ENCODE measurements at regions not wholly inside any gene's neighbourhood (a gene's known extent, or its start where the extent isn't known, plus 50 kb on each side); places are given as distances from the start of the nearest gene placed in this dataset.

- Histone ChIP-seq H3K36me3 (no peaks in the 10 kb centered on the region), H3K27me3 (ENCODE audit: low read depth) (no peaks in the 10 kb centered on the region), H3K4me1 (peaks cover 4% of the 10 kb centered on the region), H3K4me3 (no peak overlapping the region), H3K9me3 (no peaks in the 10 kb centered on the region), H3K27ac (no peak overlapping the region)
- TF ChIP-seq CTCF (IDR thresholded peaks at IDR 0.05), result no peak
- DNase-seq (no peak), ATAC-seq (peak; percentile 16 to 31)
- intact Hi-C loops (cut with DNase I), result no loop called here
Measured at GRCh38 chr4:10346023-10346422, 111.2 kb downstream of the ZNF518B start.

- Histone ChIP-seq H3K27me3 (ENCODE audit: low read depth) (no peaks in the 10 kb centered on the region), H3K9me3 (no peaks in the 10 kb centered on the region), H3K4me1 (peaks cover 4% of the 10 kb centered on the region), H3K36me3 (no peaks in the 10 kb centered on the region), H3K4me3 (no peak overlapping the region), H3K27ac (no peak overlapping the region)
- DNase-seq (no peak), ATAC-seq (no peak)
- TF ChIP-seq CTCF (IDR thresholded peaks at IDR 0.05), result no peak
- intact Hi-C loops (cut with DNase I), result no loop called here
Measured at GRCh38 chr4:10345381-10345784, 111.8 kb downstream of the ZNF518B start.

GRCh38 chr4:10344824-10345223, 112.4 kb downstream of the ZNF518B start:
- H3K27ac ChIP-seq, result no peak overlapping the region
- H3K9me3 ChIP-seq, result no peaks in the 10 kb centered on the region
- TF ChIP-seq CTCF (IDR thresholded peaks at IDR 0.05), result no peak
- peaks cover 4% of the 10 kb centered on the region for H3K4me1 ChIP-seq
- ATAC-seq (peak; percentile 70 to 82), DNase-seq (no peak)
- H3K36me3 ChIP-seq, result no peaks in the 10 kb centered on the region
- no peaks in the 10 kb centered on the region for H3K27me3 ChIP-seq (ENCODE audit: low read depth)
- intact Hi-C loops (cut with DNase I), result no loop called here
- no peak overlapping the region for H3K4me3 ChIP-seq

DNA sequence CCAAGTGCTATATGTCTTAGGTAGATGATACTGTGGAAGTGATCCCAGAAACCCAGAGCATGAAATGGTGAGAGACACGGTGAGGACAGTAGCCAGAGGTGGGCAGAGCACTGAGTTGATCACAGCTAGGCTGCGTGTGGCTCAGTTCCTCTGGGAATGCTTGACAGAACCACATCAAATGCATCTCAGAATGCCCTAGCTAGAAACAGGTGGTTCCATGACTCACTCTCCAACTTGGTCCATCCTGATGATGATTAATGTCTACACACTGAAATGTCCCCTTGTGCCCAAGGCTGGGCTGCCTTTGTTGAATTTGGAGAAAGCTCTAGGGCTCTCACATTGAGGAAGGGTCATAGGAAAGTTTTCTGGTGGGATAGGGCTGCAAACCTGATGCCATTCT, 113.6 kb downstream of the ZNF518B start:
- H3K27ac ChIP-seq, result no peak overlapping the region
- H3K36me3 ChIP-seq, result no peaks in the 10 kb centered on the region
- intact Hi-C loops (cut with DNase I), result no loop called here
- TF ChIP-seq CTCF (IDR thresholded peaks at IDR 0.05), result no peak
- H3K9me3 ChIP-seq, result no peaks in the 10 kb centered on the region
- no peak overlapping the region for H3K4me3 ChIP-seq
- H3K27me3 ChIP-seq (ENCODE audit: low read depth), result no peaks in the 10 kb centered on the region
- DNase-seq (no peak), ATAC-seq (no peak)
- H3K4me1 ChIP-seq, result peaks cover 4% of the 10 kb centered on the region

GRCh38 chr4:10342866-10343265, 114.4 kb downstream of the ZNF518B start:
- intact Hi-C loops (cut with DNase I), result no loop called here
- TF ChIP-seq CTCF (IDR thresholded peaks at IDR 0.05), result no peak
- Histone ChIP-seq H3K36me3 (no peaks in the 10 kb centered on the region), H3K27ac (no peak overlapping the region), H3K27me3 (ENCODE audit: low read depth) (no peaks in the 10 kb centered on the region), H3K4me3 (no peak overlapping the region), H3K4me1 (peaks cover 4% of the 10 kb centered on the region), H3K9me3 (no peaks in the 10 kb centered on the region)
- ATAC-seq (no peak), DNase-seq (no peak)

DNA sequence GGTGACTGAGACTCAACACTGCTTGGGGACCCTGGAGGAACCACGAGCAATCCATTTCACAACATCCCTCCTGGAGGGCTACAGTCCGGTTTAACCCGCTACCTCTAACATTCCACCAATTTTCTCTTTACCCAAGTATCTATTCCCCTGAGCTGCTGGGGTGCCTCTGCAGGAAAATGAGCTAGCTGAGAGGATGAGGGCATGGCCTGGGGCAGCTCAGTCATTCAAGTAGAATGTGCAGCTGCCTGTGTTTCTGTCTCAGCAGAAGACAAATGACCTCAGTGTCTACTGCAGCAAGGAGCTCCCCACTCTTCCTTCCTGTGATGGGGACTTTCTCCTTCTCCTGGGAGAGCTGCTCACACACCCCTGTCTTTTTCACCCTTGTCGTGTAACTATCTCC, 120.8 kb downstream of the ZNF518B start:
- H3K27me3 ChIP-seq (ENCODE audit: low read depth), result peaks cover 11% of the 10 kb centered on the region
- DNase-seq (no peak), ATAC-seq (no peak)
- no peaks in the 10 kb centered on the region for H3K9me3 ChIP-seq
- no peaks in the 10 kb centered on the region for H3K4me1 ChIP-seq
- H3K36me3 ChIP-seq, result no peaks in the 10 kb centered on the region
- H3K27ac ChIP-seq, result no peak overlapping the region
- intact Hi-C loops (cut with DNase I), result no loop called here
- H3K4me3 ChIP-seq, result no peak overlapping the region
- no peak for TF ChIP-seq CTCF (IDR thresholded peaks at IDR 0.05)

Measured in lower lobe of right lung (tissue), 2 donors.